ENCODE measurements at regions not wholly inside any gene's neighbourhood (a gene's known extent, or its start where the extent isn't known, plus 50 kb on each side); places are given as distances from the start of the nearest gene placed in this dataset.

DNA sequence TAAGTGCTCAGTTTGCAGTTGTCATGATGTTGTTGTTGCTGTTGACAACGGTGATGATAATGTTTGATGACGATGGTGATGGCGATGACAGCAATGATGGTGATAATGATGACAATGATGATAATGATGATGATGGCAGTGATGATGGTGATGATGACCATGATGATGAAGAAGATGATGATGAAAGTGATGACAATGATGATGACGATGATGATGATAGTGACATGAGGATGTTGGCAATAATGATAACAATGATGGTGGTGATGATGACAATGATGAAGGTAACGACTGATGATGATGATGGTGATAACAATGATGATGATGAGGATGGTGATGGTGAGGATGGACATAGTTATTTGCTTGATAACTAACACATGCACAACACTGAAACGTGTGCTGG lies 778.5 kb downstream of the VRK1 start:
- Histone ChIP-seq H3K9me3 (ENCODE audit: control insufficient read depth, insufficient read depth, low read length) (peaks cover 31% of the 10 kb centered on the region), H3K18ac (ENCODE audit: low read depth, low read length) (no peak overlapping the region), H2BK120ac (ENCODE audit: low read depth, low read length) (no peak overlapping the region), H2AK5ac (ENCODE audit: low read depth, low read length) (no peak overlapping the region), H4K5ac (ENCODE audit: low read depth, low read length) (no peak overlapping the region), H3K9ac (ENCODE audit: low read depth, low read length) (no peak overlapping the region), H2AFZ (replicated peaks; ENCODE audit: low read length, poor library complexity) (no peak overlapping the region), H2BK15ac (ENCODE audit: low read depth, low read length) (no peak overlapping the region), H3K23ac (ENCODE audit: low read depth, low read length) (no peak overlapping the region), H3K79me1 (ENCODE audit: low read depth in 1 of 2, low read length in 2 of 2) (no peaks in the 10 kb centered on the region), H2BK5ac (ENCODE audit: low read depth, low read length, poor library complexity, severe bottlenecking) (no peak overlapping the region), H3K36me3 (ENCODE audit: control insufficient read depth, insufficient read depth, low read length) (no peaks in the 10 kb centered on the region), H3K27me3 (ENCODE audit: control insufficient read depth, insufficient read depth, low read length) (no peaks in the 10 kb centered on the region), H3K4me1 (ENCODE audit: control insufficient read depth, insufficient read depth, low read length) (no peaks in the 10 kb centered on the region), H3K4me3 (ENCODE audit: insufficient read depth, low read depth, low read length) (no peak overlapping the region), H3K56ac (ENCODE audit: extremely low read depth, insufficient read depth, low read length) (no peak overlapping the region), H3K4me2 (ENCODE audit: low read depth, low read length) (no peak overlapping the region), H3K14ac (replicated peaks; ENCODE audit: low read depth, low read length) (no peak overlapping the region), H2AK9ac (replicated peaks; ENCODE audit: low read depth, low read length, poor library complexity) (no peak overlapping the region), H4K8ac (ENCODE audit: low read depth in 2 of 2, low read length in 2 of 2) (no peak overlapping the region), H2BK20ac (ENCODE audit: low read depth, low read length) (no peak overlapping the region), H3K4ac (ENCODE audit: low read depth, low read length) (no peak overlapping the region), H4K20me1 (ENCODE audit: insufficient read depth, low read length) (no peaks in the 10 kb centered on the region), H4K91ac (ENCODE audit: insufficient read depth, low read depth, low read length) (no peak overlapping the region), H3K9me1 (ENCODE audit: insufficient read depth, low read length) (no peaks in the 10 kb centered on the region), H3K27ac (ENCODE audit: insufficient read depth, low read length) (no peak overlapping the region)
- ATAC-seq (ENCODE audit: low read depth) (no peak), DNase-seq (no peak)
- TF ChIP-seq MXI1 (IDR thresholded peaks at IDR 0.05; ENCODE audit: borderline replicate concordance, low read depth, low read length) (no peak), FOS (IDR thresholded peaks at IDR 0.05; ENCODE audit: low read depth, low read length) (no peak), BHLHE40 (IDR thresholded peaks at IDR 0.05; ENCODE audit: low read depth, low read length) (no peak), NFE2L2 (IDR thresholded peaks at IDR 0.05; ENCODE audit: low read depth, low read length) (no peak), CHD1 (IDR thresholded peaks at IDR 0.05; ENCODE audit: low read depth, low read length) (no peak), RCOR1 (IDR thresholded peaks at IDR 0.05; ENCODE audit: insufficient replicate concordance, low read length) (no peak), RAD21 (IDR thresholded peaks at IDR 0.05; ENCODE audit: low read length) (no peak), MAZ (IDR thresholded peaks at IDR 0.05; ENCODE audit: borderline replicate concordance, low read depth, low read length) (no peak), RFX5 (IDR thresholded peaks at IDR 0.05; ENCODE audit: low read depth, low read length) (no peak), MAFK (IDR thresholded peaks at IDR 0.05; ENCODE audit: low read depth, low read length) (no peak)
- TF ChIP-seq, protein P1, sequence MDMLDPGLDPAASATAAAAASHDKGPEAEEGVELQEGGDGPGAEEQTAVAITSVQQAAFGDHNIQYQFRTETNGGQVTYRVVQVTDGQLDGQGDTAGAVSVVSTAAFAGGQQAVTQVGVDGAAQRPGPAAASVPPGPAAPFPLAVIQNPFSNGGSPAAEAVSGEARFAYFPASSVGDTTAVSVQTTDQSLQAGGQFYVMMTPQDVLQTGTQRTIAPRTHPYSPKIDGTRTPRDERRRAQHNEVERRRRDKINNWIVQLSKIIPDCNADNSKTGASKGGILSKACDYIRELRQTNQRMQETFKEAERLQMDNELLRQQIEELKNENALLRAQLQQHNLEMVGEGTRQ (IDR thresholded peaks at IDR 0.05; ENCODE audit: low read depth, low read length) = no peak
- TF ChIP-seq, protein P2, sequence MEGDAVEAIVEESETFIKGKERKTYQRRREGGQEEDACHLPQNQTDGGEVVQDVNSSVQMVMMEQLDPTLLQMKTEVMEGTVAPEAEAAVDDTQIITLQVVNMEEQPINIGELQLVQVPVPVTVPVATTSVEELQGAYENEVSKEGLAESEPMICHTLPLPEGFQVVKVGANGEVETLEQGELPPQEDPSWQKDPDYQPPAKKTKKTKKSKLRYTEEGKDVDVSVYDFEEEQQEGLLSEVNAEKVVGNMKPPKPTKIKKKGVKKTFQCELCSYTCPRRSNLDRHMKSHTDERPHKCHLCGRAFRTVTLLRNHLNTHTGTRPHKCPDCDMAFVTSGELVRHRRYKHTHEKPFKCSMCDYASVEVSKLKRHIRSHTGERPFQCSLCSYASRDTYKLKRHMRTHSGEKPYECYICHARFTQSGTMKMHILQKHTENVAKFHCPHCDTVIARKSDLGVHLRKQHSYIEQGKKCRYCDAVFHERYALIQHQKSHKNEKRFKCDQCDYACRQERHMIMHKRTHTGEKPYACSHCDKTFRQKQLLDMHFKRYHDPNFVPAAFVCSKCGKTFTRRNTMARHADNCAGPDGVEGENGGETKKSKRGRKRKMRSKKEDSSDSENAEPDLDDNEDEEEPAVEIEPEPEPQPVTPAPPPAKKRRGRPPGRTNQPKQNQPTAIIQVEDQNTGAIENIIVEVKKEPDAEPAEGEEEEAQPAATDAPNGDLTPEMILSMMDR (conservative IDR thresholded peaks at IDR 0.05; ENCODE audit: low read depth, low read length) = no peak
- CTCF ChIA-PET = no interaction called here
- 68% methylated on average over 4 of the region's 6 CpGs; no CpG with 5 or more reads in 1 of the 2 experiments for WGBS, 2 experiments (ENCODE audit: extremely low coverage in 2 of 2, insufficient read length in 1 of 2)
- dilution Hi-C loops (cut with HindIII; ENCODE audit: low sequenced_read_pairs, unreplicated experiment) = no loop called here
- POLR2A ChIA-PET (ENCODE audit: unreplicated experiment) = no interaction called here
- in situ Hi-C loops (cut with MboI; ENCODE audit: low sequenced_read_pairs) = no loop called here
- no TSS peak for BruUV-seq (replicated peaks)
- intact Hi-C loops (cut with micrococcal nuclease) = no loop called here

Data from IMR-90 (cell line).